IMR-90 (cell line): ENCODE measurements at regions not wholly inside any gene's neighbourhood (a gene's known extent, or its start where the extent isn't known, plus 50 kb on each side); places are given as distances from the start of the nearest gene placed in this dataset.

ENCODE experiments used
- ATAC-seq: fragments of 200-7000 bp; cut with Tn5 transposase; 2 replicates; pipeline ENCODE4 v1.9.1; 2020; ENCODE audit warnings: low read depth, mild to moderate bottlenecking, moderate library complexity
- BruUV-seq: library from RNA; stranded (reverse); fragments of 400-500 nt; replicated peaks from 2 replicates; lab custom pipeline; 2021; lab: Mats Ljungman, UMichigan
- CTCF ChIA-PET: fragments of 300-600 bp; formaldehyde crosslinking; extraction: SDS; loops from one replicate; lab custom pipeline; 2021; ENCODE audit warnings: antibody characterized with exemption; lab: Yijun Ruan, JAX
- POLR2A ChIA-PET: fragments of 300-600 bp; sonication (Branson Sonifier 250); formaldehyde crosslinking; loops from one replicate; lab custom pipeline; 2022; ENCODE audit warnings: antibody characterized with exemption; ENCODE audit not compliant: unreplicated experiment; lab: Charles Lee
- DNase-seq: peaks from one replicate; pipeline ENCODE4 v3.0.0; 2013
- H2AFZ ChIP-seq: replicated peaks from 2 replicates; pipeline ENCODE3; 2013; ENCODE audit warnings: low read length, mild to moderate bottlenecking; ENCODE audit not compliant: poor library complexity
- H2AK5ac ChIP-seq: 2 replicates; pipeline ENCODE4 v1.6.1; 2013; ENCODE audit warnings: low read depth, low read length, inconsistent platforms
- H2AK9ac ChIP-seq: replicated peaks from 2 replicates; pipeline ENCODE3; 2013; ENCODE audit warnings: mild to moderate bottlenecking, low read depth, low read length, moderate library complexity; ENCODE audit not compliant: poor library complexity
- H2BK120ac ChIP-seq: 2 replicates; pipeline ENCODE4 v1.6.1; 2013; ENCODE audit warnings: low read depth, low read length, inconsistent platforms
- H2BK15ac ChIP-seq: 3 replicates; pipeline ENCODE4 v1.6.1; 2013; ENCODE audit warnings: low read depth, low read length, inconsistent platforms
- H2BK20ac ChIP-seq: 2 replicates; pipeline ENCODE4 v1.6.1; 2013; ENCODE audit warnings: low read depth, mild to moderate bottlenecking, inconsistent platforms, low read length, moderate library complexity
- H2BK5ac ChIP-seq: 2 replicates; pipeline ENCODE4 v1.6.1; 2013; ENCODE audit warnings: mild to moderate bottlenecking, low read depth, low read length, inconsistent platforms; ENCODE audit not compliant: poor library complexity, severe bottlenecking
- H3K14ac ChIP-seq: replicated peaks from 2 replicates; pipeline ENCODE4 v1.6.1; 2013; ENCODE audit warnings: low read depth, low read length, inconsistent platforms
- H3K18ac ChIP-seq: 2 replicates; pipeline ENCODE4 v1.6.1; 2013; ENCODE audit warnings: low read depth, low read length, control low read depth
- H3K23ac ChIP-seq: 2 replicates; pipeline ENCODE4 v1.6.1; 2013; ENCODE audit warnings: low read depth, low read length, inconsistent platforms
- H3K27ac ChIP-seq: 2 replicates; pipeline ENCODE4 v1.5.1; 2013; ENCODE audit warnings: mild to moderate bottlenecking, control low read depth, low read length; ENCODE audit not compliant: insufficient read depth
- H3K27me3 ChIP-seq: 2 replicates; pipeline ENCODE4 v1.6.1; 2013; ENCODE audit warnings: low read length; ENCODE audit not compliant: control insufficient read depth, insufficient read depth
- H3K36me3 ChIP-seq: 2 replicates; pipeline ENCODE4 v1.6.1; 2013; ENCODE audit warnings: low read length, mixed read lengths; ENCODE audit not compliant: control insufficient read depth, insufficient read depth
- H3K4ac ChIP-seq: 2 replicates; pipeline ENCODE4 v1.6.1; 2013; ENCODE audit warnings: low read depth, low read length, inconsistent platforms
- H3K4me1 ChIP-seq: 2 replicates; pipeline ENCODE4 v1.6.1; 2013; ENCODE audit warnings: low read length, mixed read lengths; ENCODE audit not compliant: control insufficient read depth, insufficient read depth
- H3K4me2 ChIP-seq: 2 replicates; pipeline ENCODE4 v1.6.1; 2013; ENCODE audit warnings: low read depth, mild to moderate bottlenecking, control low read depth, low read length, moderate library complexity
- H3K4me3 ChIP-seq: 2 replicates; pipeline ENCODE4 v1.5.1; 2013; ENCODE audit warnings: low read depth, mild to moderate bottlenecking, control low read depth, low read length, moderate library complexity; ENCODE audit not compliant: insufficient read depth
- H3K56ac ChIP-seq: 2 replicates; pipeline ENCODE4 v1.6.1; 2013; ENCODE audit warnings: low read length, inconsistent platforms; ENCODE audit not compliant: insufficient read depth; ENCODE audit errors: extremely low read depth
- H3K79me1 ChIP-seq, 2 experiments: 2 replicates each; pipeline ENCODE4 v1.6.1; 2013; ENCODE audit warnings: low read length in 2 of 2, inconsistent platforms in 1 of 2, low read depth in 1 of 2
- H3K9ac ChIP-seq: 2 replicates; pipeline ENCODE4 v1.6.1; 2013; ENCODE audit warnings: low read depth, low read length, control low read depth
- H3K9me1 ChIP-seq: 2 replicates; pipeline ENCODE4 v1.6.1; 2013; ENCODE audit warnings: low read length, inconsistent platforms; ENCODE audit not compliant: insufficient read depth
- H3K9me3 ChIP-seq: 2 replicates; pipeline ENCODE4 v1.6.1; 2013; ENCODE audit warnings: low read length; ENCODE audit not compliant: control insufficient read depth, insufficient read depth
- H4K20me1 ChIP-seq: 2 replicates; pipeline ENCODE4 v1.6.1; 2013; ENCODE audit warnings: low read length, inconsistent platforms; ENCODE audit not compliant: insufficient read depth
- H4K5ac ChIP-seq: 2 replicates; pipeline ENCODE4 v1.6.1; 2013; ENCODE audit warnings: mild to moderate bottlenecking, low read depth, low read length, control low read depth
- H4K8ac ChIP-seq, 2 experiments: 2 replicates each; pipeline ENCODE4 v1.6.1; 2013; ENCODE audit warnings: low read depth in 2 of 2, low read length in 2 of 2, control low read depth in 1 of 2, inconsistent platforms in 1 of 2
- H4K91ac ChIP-seq: 2 replicates; pipeline ENCODE4 v1.6.1; 2013; ENCODE audit warnings: low read depth, low read length, inconsistent platforms; ENCODE audit not compliant: insufficient read depth
- BHLHE40 ChIP-seq: fragments of 150-350 bp; IDR thresholded peaks from 2 replicates; pipeline ENCODE4 v1.6.1; 2016; ENCODE audit warnings: mild to moderate bottlenecking, low read depth, low read length
- ELK1 ChIP-seq: fragments of 150-350 bp; IDR thresholded peaks from 2 replicates; pipeline ENCODE4 v1.6.1; 2016; ENCODE audit warnings: low read depth, mild to moderate bottlenecking, low read length, moderate library complexity, borderline replicate concordance
- FOS ChIP-seq: fragments of 150-350 bp; IDR thresholded peaks from 2 replicates; pipeline ENCODE4 v1.6.1; 2016; ENCODE audit warnings: low read depth, low read length
- MAFK ChIP-seq: IDR thresholded peaks from 2 replicates; pipeline ENCODE4 v1.6.1; 2012; ENCODE audit warnings: low read depth, low read length, improper control_type of control experiment
- MAZ ChIP-seq: IDR thresholded peaks from 2 replicates; pipeline ENCODE4 v1.6.1; 2012; ENCODE audit warnings: low read depth, mild to moderate bottlenecking, low read length, improper control_type of control experiment, moderate library complexity, borderline replicate concordance
- POLR2A ChIP-seq: IDR thresholded peaks from 2 replicates; pipeline ENCODE4 v1.6.1; 2012; ENCODE audit warnings: mild to moderate bottlenecking, low read depth, low read length
- RAD21 ChIP-seq: IDR thresholded peaks from 2 replicates; pipeline ENCODE4 v1.6.1; 2012; ENCODE audit warnings: low read length, improper control_type of control experiment
- RCOR1 ChIP-seq: IDR thresholded peaks from 2 replicates; pipeline ENCODE4 v1.6.1; 2012; ENCODE audit warnings: mild to moderate bottlenecking, low read length, improper control_type of control experiment; ENCODE audit not compliant: insufficient replicate concordance
- SMC3 ChIP-seq: fragments of 150-350 bp; IDR thresholded peaks from 2 replicates; pipeline ENCODE4 v1.6.1; 2016; ENCODE audit warnings: low read depth, mild to moderate bottlenecking, antibody characterized with exemption, low read length, moderate library complexity
- WGBS, 2 experiments: methylation state at CpG; one replicate each; pipeline versions ENCODE4 v1.1.5 to v1.1.7; 2013; ENCODE audit warnings: missing lambda C conversion rate in 2 of 2; ENCODE audit not compliant: insufficient read length in 1 of 2; ENCODE audit errors: extremely low coverage in 2 of 2; 5-methylcytosine and 5-hydroxymethylcytosine counted together
- dilution Hi-C: fragments of 300-500 bp; cut with HindIII; formaldehyde crosslinking; loops from one replicate; pipeline ENCODE4 v1.14.3; 2018; ENCODE audit warnings: low sequenced_read_pairs; ENCODE audit not compliant: unreplicated experiment
- in situ Hi-C: fragments of 300-500 bp; cut with MboI; formaldehyde crosslinking; loops from 3 replicates; pipeline ENCODE4 v1.14.3; 2019; ENCODE audit warnings: low sequenced_read_pairs, inconsistent platforms, mixed read lengths
- intact Hi-C: fragments of 100-400 bp; cut with micrococcal nuclease; formaldehyde crosslinking; loops from 2 replicates; pipeline ENCODE4 v1.10.0; 2022
- TF ChIP-seq, protein P1 (sequence below): conservative IDR thresholded peaks from 2 replicates; pipeline ENCODE4 v1.5.1; 2012; ENCODE audit warnings: mild to moderate bottlenecking, low read depth, low read length, improper control_type of control experiment

- Histone ChIP-seq H3K14ac (no peak overlapping the region), H2BK120ac (no peak overlapping the region), H3K9me3 (no peaks in the 10 kb centered on the region), H2BK20ac (no peak overlapping the region), H2AK9ac (no peak overlapping the region), H4K20me1 (no peaks in the 10 kb centered on the region), H3K18ac (no peak overlapping the region), H3K4me1 (no peaks in the 10 kb centered on the region), H3K23ac (no peak overlapping the region), H3K79me1 (no peaks in the 10 kb centered on the region), H4K8ac (no peak overlapping the region), H2BK5ac (no peak overlapping the region), H4K91ac (no peak overlapping the region), H3K27ac (no peak overlapping the region), H3K4me2 (no peak overlapping the region), H3K9me1 (no peaks in the 10 kb centered on the region), H3K27me3 (no peaks in the 10 kb centered on the region; the same call in 1 of the 2 replicates), H4K5ac (no peak overlapping the region), H2BK15ac (no peak overlapping the region), H3K36me3 (no peaks in the 10 kb centered on the region), H2AFZ (no peak overlapping the region), H3K9ac (no peak overlapping the region), H3K4ac (no peak overlapping the region), H2AK5ac (no peak overlapping the region), H3K56ac (no peak overlapping the region), H3K4me3 (no peak overlapping the region)
- ATAC-seq (no peak), DNase-seq (no peak)
- WGBS, 2 experiments = no CpG with 5 or more reads among the region's 7 CpGs
- dilution Hi-C loops (no loop called here), in situ Hi-C loops (no loop called here), intact Hi-C loops (no loop called here)
- ChIA-PET CTCF (interaction anchor here (1.0 kb wide), 1 partner anchor 12 kb away, joined by 10 read pairs; no protein-coding TSS in a partner anchor), POLR2A (no interaction called here)
- BruUV-seq = no TSS peak
- TF ChIP-seq BHLHE40 (no peak), POLR2A (no peak), FOS (no peak), SMC3 (no peak), RAD21 (no peak), MAZ (no peak), MAFK (no peak), RCOR1 (no peak), ELK1 (no peak)
- TF ChIP-seq, protein P1, sequence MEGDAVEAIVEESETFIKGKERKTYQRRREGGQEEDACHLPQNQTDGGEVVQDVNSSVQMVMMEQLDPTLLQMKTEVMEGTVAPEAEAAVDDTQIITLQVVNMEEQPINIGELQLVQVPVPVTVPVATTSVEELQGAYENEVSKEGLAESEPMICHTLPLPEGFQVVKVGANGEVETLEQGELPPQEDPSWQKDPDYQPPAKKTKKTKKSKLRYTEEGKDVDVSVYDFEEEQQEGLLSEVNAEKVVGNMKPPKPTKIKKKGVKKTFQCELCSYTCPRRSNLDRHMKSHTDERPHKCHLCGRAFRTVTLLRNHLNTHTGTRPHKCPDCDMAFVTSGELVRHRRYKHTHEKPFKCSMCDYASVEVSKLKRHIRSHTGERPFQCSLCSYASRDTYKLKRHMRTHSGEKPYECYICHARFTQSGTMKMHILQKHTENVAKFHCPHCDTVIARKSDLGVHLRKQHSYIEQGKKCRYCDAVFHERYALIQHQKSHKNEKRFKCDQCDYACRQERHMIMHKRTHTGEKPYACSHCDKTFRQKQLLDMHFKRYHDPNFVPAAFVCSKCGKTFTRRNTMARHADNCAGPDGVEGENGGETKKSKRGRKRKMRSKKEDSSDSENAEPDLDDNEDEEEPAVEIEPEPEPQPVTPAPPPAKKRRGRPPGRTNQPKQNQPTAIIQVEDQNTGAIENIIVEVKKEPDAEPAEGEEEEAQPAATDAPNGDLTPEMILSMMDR = no peak
Observed at GRCh38 chr1:29890201-29890959, 654.1 kb downstream of the PTPRU start.
